WTC11 (cell line): ENCODE measurements at regions not wholly inside any gene's neighbourhood (a gene's known extent, or its start where the extent isn't known, plus 50 kb on each side); places are given as distances from the start of the nearest gene placed in this dataset.

ENCODE experiments used
- ATAC-seq: fragments of 200-7000 bp; cut with Tn5 transposase; 2 replicates; pipeline ENCODE4 v1.10.0; 2021; ENCODE audit warnings: mild to moderate bottlenecking, moderate library complexity
- CTCF ChIA-PET: fragments of 300-600 bp; sonication (Branson Sonifier 250); formaldehyde crosslinking; loops from one replicate; lab custom pipeline; 2021; ENCODE audit warnings: antibody characterized with exemption; lab: Charles Lee
- POLR2A ChIA-PET: fragments of 350-600 bp; sonication (Branson Sonifier 250); formaldehyde crosslinking; loops from one replicate; lab custom pipeline; 2021; ENCODE audit warnings: antibody characterized with exemption; lab: Charles Lee
- DNase-seq: peaks from one replicate; pipeline ENCODE4 v3.0.0; 2021; ENCODE audit warnings: low spot score
- H3K27ac Mint-ChIP-seq: 2 replicates; pipeline ENCODE4 v1.8.0; 2021; ENCODE audit warnings: mixed read lengths
- H3K27me3 Mint-ChIP-seq: 2 replicates; pipeline ENCODE4 v1.8.0; 2021; ENCODE audit warnings: low read depth, mild to moderate bottlenecking, moderate library complexity, mixed read lengths
- H3K36me3 Mint-ChIP-seq: 2 replicates; pipeline ENCODE4 v1.8.0; 2021; ENCODE audit warnings: mixed read lengths
- H3K4me1 Mint-ChIP-seq: 2 replicates; pipeline ENCODE4 v1.8.0; 2022; ENCODE audit warnings: mixed read lengths
- H3K4me3 Mint-ChIP-seq: 2 replicates; pipeline ENCODE4 v1.8.0; 2021; ENCODE audit warnings: mild to moderate bottlenecking, moderate library complexity, mixed read lengths
- H3K9me3 Mint-ChIP-seq: 2 replicates; pipeline ENCODE4 v1.8.0; 2021; ENCODE audit warnings: mixed read lengths
- GRHL2 ChIP-seq: fragments of 250-450 bp; sonication (Bioruptor Pico); IDR thresholded peaks from 2 replicates; pipeline ENCODE4 v1.8.0; 2022; ENCODE audit warnings: mild to moderate bottlenecking, moderate library complexity; ENCODE audit not compliant: insufficient replicate concordance, severe bottlenecking
- MXD4 ChIP-seq: fragments of 250-450 bp; sonication (Bioruptor Pico); IDR thresholded peaks from 2 replicates; pipeline ENCODE4 v1.8.0; 2021; ENCODE audit warnings: mild to moderate bottlenecking, moderate library complexity, borderline replicate concordance
- NR2C2 ChIP-seq: sonication (generic); formaldehyde crosslinking; IDR thresholded peaks from 2 replicates; pipeline ENCODE4 v1.8.0; 2022; ENCODE audit warnings: mild to moderate bottlenecking, missing genetic modification reagents
- TEAD1 ChIP-seq: sonication (generic); formaldehyde crosslinking; IDR thresholded peaks from 2 replicates; pipeline ENCODE4 v1.8.0; 2022; ENCODE audit warnings: mild to moderate bottlenecking, missing genetic modification reagents
- ZNF138 ChIP-seq: sonication (generic); formaldehyde crosslinking; conservative IDR thresholded peaks from 2 replicates; pipeline ENCODE4 v1.8.1; 2022; ENCODE audit warnings: mild to moderate bottlenecking, moderate library complexity, missing genetic modification reagents
- ZNF219 ChIP-seq: sonication (generic); formaldehyde crosslinking; IDR thresholded peaks from 2 replicates; pipeline ENCODE4 v1.8.0; 2023; ENCODE audit warnings: missing genetic modification reagents, mild to moderate bottlenecking, borderline replicate concordance
- ZNF416 ChIP-seq: fragments of 250-450 bp; sonication (Bioruptor Pico); IDR thresholded peaks from 2 replicates; pipeline ENCODE4 v1.9.0; 2021; ENCODE audit warnings: mild to moderate bottlenecking, inconsistent platforms
- ZNF423 ChIP-seq: fragments of 250-450 bp; sonication (Bioruptor Pico); IDR thresholded peaks from 2 replicates; pipeline ENCODE4 v2.1.2; 2022; ENCODE audit warnings: mild to moderate bottlenecking, moderate library complexity
- ZNF671 ChIP-seq: fragments of 250-450 bp; sonication (Bioruptor Pico); IDR thresholded peaks from 2 replicates; pipeline ENCODE4 v1.8.0; 2021; ENCODE audit warnings: mild to moderate bottlenecking
- TF ChIP-seq, protein P1 (sequence below): sonication (generic); formaldehyde crosslinking; IDR thresholded peaks from 2 replicates; pipeline ENCODE4 v1.8.0; 2023; ENCODE audit warnings: mild to moderate bottlenecking, missing genetic modification reagents
- TF ChIP-seq, protein P2 (sequence below): sonication (generic); formaldehyde crosslinking; IDR thresholded peaks from 2 replicates; pipeline ENCODE4 v1.8.0; 2023; ENCODE audit warnings: missing genetic modification reagents
- TF ChIP-seq, protein P3 (sequence below): fragments of 250-450 bp; sonication (Bioruptor Pico); IDR thresholded peaks from 2 replicates; pipeline ENCODE4 v1.9.0; 2021; ENCODE audit warnings: mild to moderate bottlenecking
- TF ChIP-seq, protein P4 (sequence below): sonication (generic); formaldehyde crosslinking; conservative IDR thresholded peaks from 2 replicates; pipeline ENCODE4 v1.8.1; 2022; ENCODE audit warnings: mild to moderate bottlenecking, missing genetic modification reagents
- TF ChIP-seq, protein P5 (sequence below): sonication (generic); formaldehyde crosslinking; IDR thresholded peaks from 2 replicates; pipeline ENCODE4 v1.8.0; 2022; ENCODE audit warnings: mild to moderate bottlenecking, missing genetic modification reagents
- TF ChIP-seq, protein P6 (sequence below): sonication (generic); formaldehyde crosslinking; IDR thresholded peaks from 2 replicates; pipeline ENCODE4 v1.8.1; 2022; ENCODE audit warnings: mild to moderate bottlenecking, moderate library complexity, missing genetic modification reagents
- TF ChIP-seq, protein P7 (sequence below): sonication (generic); formaldehyde crosslinking; IDR thresholded peaks from 2 replicates; pipeline ENCODE4 v1.8.0; 2023; ENCODE audit warnings: missing genetic modification reagents, mild to moderate bottlenecking, borderline replicate concordance

DNA sequence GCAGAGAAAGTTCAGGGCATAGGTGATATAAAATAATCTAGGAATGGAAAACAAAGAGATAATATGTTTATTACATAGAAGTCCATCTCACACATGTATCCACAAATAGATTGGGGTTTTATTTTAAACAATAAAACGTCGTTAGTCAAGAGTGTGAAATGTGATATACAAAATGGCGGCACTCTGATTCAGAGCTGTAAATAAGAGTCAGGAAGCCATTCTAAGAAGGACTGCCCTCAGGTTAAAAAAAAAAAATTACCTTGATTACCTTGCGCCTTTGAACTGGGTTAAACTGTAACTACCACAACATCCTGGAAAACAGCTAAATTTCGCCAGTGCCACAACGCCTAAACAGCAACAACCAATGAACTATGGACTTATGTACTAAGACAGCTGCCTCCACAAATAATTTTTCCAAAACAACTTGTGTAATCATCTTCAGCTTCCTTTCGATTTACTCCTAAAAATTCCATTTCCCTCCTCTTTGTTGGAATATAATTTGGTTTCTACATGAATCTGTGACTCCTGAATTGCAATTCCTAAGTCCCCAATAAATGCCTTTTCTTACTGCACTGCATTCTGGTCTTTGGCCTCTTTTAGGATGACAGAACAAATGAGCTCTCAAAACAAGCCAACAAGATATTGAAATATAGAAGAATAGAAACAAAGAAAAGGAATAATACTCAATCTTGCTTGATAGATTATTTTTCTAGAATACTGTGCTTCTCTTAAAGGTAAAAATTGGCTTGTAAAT is 1019.5 kb upstream of the MAP3K7 start:
- peaks cover 9% of the 10 kb centered on the region; the same call in 1 of the 2 replicates for H3K9me3 Mint-ChIP-seq
- H3K36me3 Mint-ChIP-seq: no peaks in the 10 kb centered on the region
- POLR2A ChIA-PET: no interaction called here
- ATAC-seq (no peak), DNase-seq (no peak)
- no peaks in the 10 kb centered on the region for H3K27me3 Mint-ChIP-seq
- no peaks in the 10 kb centered on the region; the same call in 1 of the 2 replicates for H3K4me1 Mint-ChIP-seq
- H3K4me3 Mint-ChIP-seq: no peak overlapping the region
- CTCF ChIA-PET: no interaction called here
- TF ChIP-seq, protein P1, sequence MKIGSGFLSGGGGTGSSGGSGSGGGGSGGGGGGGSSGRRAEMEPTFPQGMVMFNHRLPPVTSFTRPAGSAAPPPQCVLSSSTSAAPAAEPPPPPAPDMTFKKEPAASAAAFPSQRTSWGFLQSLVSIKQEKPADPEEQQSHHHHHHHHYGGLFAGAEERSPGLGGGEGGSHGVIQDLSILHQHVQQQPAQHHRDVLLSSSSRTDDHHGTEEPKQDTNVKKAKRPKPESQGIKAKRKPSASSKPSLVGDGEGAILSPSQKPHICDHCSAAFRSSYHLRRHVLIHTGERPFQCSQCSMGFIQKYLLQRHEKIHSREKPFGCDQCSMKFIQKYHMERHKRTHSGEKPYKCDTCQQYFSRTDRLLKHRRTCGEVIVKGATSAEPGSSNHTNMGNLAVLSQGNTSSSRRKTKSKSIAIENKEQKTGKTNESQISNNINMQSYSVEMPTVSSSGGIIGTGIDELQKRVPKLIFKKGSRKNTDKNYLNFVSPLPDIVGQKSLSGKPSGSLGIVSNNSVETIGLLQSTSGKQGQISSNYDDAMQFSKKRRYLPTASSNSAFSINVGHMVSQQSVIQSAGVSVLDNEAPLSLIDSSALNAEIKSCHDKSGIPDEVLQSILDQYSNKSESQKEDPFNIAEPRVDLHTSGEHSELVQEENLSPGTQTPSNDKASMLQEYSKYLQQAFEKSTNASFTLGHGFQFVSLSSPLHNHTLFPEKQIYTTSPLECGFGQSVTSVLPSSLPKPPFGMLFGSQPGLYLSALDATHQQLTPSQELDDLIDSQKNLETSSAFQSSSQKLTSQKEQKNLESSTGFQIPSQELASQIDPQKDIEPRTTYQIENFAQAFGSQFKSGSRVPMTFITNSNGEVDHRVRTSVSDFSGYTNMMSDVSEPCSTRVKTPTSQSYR (CRISPR knock-in tag): no peak
- no peak for TF ChIP-seq ZNF138 (CRISPR knock-in tag)
- no peak overlapping the region for H3K27ac Mint-ChIP-seq

DNA sequence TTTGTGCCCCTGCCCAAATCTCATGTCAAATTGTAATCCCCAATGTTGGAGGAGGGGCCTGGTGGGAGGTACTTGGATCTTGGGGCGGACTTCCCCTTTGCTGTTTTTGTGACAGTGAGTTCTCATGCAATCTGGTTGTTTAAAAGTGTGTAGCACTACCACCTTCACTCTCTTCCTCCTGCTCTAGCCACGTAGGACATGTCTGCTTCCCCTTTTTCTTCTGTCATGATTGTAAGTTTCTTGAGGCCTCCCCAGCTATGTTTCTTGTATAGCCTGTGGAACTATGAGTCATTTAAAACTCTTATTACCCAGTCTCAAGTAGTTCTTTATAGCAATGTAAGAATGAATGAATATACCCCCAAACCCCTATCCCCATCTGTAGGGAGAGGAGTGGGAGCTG is 1013.7 kb upstream of the MAP3K7 start:
- Mint-ChIP-seq H3K27me3 (no peaks in the 10 kb centered on the region), H3K9me3 (peaks cover 9% of the 10 kb centered on the region; the same call in 1 of the 2 replicates), H3K4me3 (no peak overlapping the region), H3K36me3 (no peaks in the 10 kb centered on the region), H3K27ac (no peak overlapping the region), H3K4me1 (peaks cover 5% of the 10 kb centered on the region; the same call in 1 of the 2 replicates)
- DNase-seq (no peak), ATAC-seq (no peak)
- TF ChIP-seq TEAD1 (CRISPR knock-in tag) (no peak), GRHL2 (CRISPR knock-in tag) (no peak), ZNF416 (no peak), ZNF671 (CRISPR knock-in tag) (no peak), ZNF423 (CRISPR knock-in tag) (no peak), ZNF219 (no peak), MXD4 (CRISPR knock-in tag) (no peak), NR2C2 (no peak)
- TF ChIP-seq, protein P2, sequence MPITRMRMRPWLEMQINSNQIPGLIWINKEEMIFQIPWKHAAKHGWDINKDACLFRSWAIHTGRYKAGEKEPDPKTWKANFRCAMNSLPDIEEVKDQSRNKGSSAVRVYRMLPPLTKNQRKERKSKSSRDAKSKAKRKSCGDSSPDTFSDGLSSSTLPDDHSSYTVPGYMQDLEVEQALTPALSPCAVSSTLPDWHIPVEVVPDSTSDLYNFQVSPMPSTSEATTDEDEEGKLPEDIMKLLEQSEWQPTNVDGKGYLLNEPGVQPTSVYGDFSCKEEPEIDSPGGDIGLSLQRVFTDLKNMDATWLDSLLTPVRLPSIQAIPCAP (CRISPR knock-in tag): no peak
- TF ChIP-seq, protein P3, sequence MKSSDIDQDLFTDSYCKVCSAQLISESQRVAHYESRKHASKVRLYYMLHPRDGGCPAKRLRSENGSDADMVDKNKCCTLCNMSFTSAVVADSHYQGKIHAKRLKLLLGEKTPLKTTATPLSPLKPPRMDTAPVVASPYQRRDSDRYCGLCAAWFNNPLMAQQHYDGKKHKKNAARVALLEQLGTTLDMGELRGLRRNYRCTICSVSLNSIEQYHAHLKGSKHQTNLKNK (CRISPR knock-in tag): no peak
- TF ChIP-seq, protein P4, sequence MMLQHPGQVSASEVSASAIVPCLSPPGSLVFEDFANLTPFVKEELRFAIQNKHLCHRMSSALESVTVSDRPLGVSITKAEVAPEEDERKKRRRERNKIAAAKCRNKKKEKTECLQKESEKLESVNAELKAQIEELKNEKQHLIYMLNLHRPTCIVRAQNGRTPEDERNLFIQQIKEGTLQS (CRISPR knock-in tag): no peak
- TF ChIP-seq, protein P5, sequence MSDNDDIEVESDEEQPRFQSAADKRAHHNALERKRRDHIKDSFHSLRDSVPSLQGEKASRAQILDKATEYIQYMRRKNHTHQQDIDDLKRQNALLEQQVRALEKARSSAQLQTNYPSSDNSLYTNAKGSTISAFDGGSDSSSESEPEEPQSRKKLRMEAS (CRISPR knock-in tag): no peak
- TF ChIP-seq, protein P1 (CRISPR knock-in tag): no peak
- TF ChIP-seq, protein P6, sequence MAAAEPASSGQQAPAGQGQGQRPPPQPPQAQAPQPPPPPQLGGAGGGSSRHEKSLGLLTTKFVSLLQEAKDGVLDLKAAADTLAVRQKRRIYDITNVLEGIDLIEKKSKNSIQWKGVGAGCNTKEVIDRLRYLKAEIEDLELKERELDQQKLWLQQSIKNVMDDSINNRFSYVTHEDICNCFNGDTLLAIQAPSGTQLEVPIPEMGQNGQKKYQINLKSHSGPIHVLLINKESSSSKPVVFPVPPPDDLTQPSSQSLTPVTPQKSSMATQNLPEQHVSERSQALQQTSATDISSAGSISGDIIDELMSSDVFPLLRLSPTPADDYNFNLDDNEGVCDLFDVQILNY: no peak
- TF ChIP-seq, protein P7, sequence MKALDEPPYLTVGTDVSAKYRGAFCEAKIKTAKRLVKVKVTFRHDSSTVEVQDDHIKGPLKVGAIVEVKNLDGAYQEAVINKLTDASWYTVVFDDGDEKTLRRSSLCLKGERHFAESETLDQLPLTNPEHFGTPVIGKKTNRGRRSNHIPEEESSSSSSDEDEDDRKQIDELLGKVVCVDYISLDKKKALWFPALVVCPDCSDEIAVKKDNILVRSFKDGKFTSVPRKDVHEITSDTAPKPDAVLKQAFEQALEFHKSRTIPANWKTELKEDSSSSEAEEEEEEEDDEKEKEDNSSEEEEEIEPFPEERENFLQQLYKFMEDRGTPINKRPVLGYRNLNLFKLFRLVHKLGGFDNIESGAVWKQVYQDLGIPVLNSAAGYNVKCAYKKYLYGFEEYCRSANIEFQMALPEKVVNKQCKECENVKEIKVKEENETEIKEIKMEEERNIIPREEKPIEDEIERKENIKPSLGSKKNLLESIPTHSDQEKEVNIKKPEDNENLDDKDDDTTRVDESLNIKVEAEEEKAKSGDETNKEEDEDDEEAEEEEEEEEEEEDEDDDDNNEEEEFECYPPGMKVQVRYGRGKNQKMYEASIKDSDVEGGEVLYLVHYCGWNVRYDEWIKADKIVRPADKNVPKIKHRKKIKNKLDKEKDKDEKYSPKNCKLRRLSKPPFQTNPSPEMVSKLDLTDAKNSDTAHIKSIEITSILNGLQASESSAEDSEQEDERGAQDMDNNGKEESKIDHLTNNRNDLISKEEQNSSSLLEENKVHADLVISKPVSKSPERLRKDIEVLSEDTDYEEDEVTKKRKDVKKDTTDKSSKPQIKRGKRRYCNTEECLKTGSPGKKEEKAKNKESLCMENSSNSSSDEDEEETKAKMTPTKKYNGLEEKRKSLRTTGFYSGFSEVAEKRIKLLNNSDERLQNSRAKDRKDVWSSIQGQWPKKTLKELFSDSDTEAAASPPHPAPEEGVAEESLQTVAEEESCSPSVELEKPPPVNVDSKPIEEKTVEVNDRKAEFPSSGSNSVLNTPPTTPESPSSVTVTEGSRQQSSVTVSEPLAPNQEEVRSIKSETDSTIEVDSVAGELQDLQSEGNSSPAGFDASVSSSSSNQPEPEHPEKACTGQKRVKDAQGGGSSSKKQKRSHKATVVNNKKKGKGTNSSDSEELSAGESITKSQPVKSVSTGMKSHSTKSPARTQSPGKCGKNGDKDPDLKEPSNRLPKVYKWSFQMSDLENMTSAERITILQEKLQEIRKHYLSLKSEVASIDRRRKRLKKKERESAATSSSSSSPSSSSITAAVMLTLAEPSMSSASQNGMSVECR (CRISPR knock-in tag): no peak
- POLR2A ChIA-PET: no interaction called here
- CTCF ChIA-PET: no interaction called here
